HG03196 (cell line): ENCODE measurements at regions not wholly inside any gene's neighbourhood (a gene's known extent, or its start where the extent isn't known, plus 50 kb on each side); places are given as distances from the start of the nearest gene placed in this dataset.

Experiments
- ATAC-seq: cut with Tn5 transposase; IDR thresholded peaks from one replicate; pipeline ENCODE4 v1.9.1; 2021; ENCODE audit not compliant: unreplicated experiment

GRCh38 chr3:6147883-6148282, 713.0 kb upstream of the GRM7 start:
- ATAC-seq, result no peak

GRCh38 chr3:6155650-6156338, 705.1 kb upstream of the GRM7 start:
- ATAC-seq, result no peak

- no peak for ATAC-seq
These were observed 695.0 kb upstream of the GRM7 start for GRCh38 chr3:6165951-6166350.

GRCh38 chr3:6168256-6168655, 692.7 kb upstream of the GRM7 start:
- ATAC-seq, result no peak

GRCh38 chr3:6172871-6173642, 687.9 kb upstream of the GRM7 start:
- ATAC-seq, result no peak

GRCh38 chr3:6177417-6177816, 683.5 kb upstream of the GRM7 start:
- ATAC-seq, result no peak

- no peak for ATAC-seq
These were observed 681.2 kb upstream of the GRM7 start for GRCh38 chr3:6179761-6180160.

GRCh38 chr3:6180171-6180570, 680.7 kb upstream of the GRM7 start:
- no peak for ATAC-seq

GRCh38 chr3:6182476-6182875, 678.4 kb upstream of the GRM7 start:
- ATAC-seq, result no peak

GRCh38 chr3:6182909-6183308, 678.0 kb upstream of the GRM7 start:
- ATAC-seq, result no peak

- no peak for ATAC-seq
These were observed 671.5 kb upstream of the GRM7 start for GRCh38 chr3:6189384-6189783.

GRCh38 chr3:6204891-6205290, 656.0 kb upstream of the GRM7 start:
- ATAC-seq, result no peak

GRCh38 chr3:6216135-6217026, 644.5 kb upstream of the GRM7 start:
- no peak for ATAC-seq

- no peak for ATAC-seq
These were observed 640.5 kb upstream of the GRM7 start for GRCh38 chr3:6220447-6220846.

GRCh38 chr3:6222069-6222468, 638.8 kb upstream of the GRM7 start:
- ATAC-seq, result no peak

GRCh38 chr3:6223572-6223971, 637.3 kb upstream of the GRM7 start:
- ATAC-seq, result no peak

GRCh38 chr3:6228958-6229683, 631.8 kb upstream of the GRM7 start:
- no peak for ATAC-seq

- no peak for ATAC-seq
These were observed 631.0 kb upstream of the GRM7 start for GRCh38 chr3:6229778-6230410.

- ATAC-seq, result no peak
These were observed 618.8 kb upstream of the GRM7 start for GRCh38 chr3:6242104-6242503.

- no peak for ATAC-seq
These were observed 612.4 kb upstream of the GRM7 start for GRCh38 chr3:6248528-6248927.

- ATAC-seq, result no peak
These were observed 611.2 kb upstream of the GRM7 start for GRCh38 chr3:6249679-6250078.
